Calu3 (cell line): ENCODE measurements at regions not wholly inside any gene's neighbourhood (a gene's known extent, or its start where the extent isn't known, plus 50 kb on each side); places are given as distances from the start of the nearest gene placed in this dataset.

Experiments used
- BruUV-seq: library from RNA; stranded (reverse); fragments of 400-500 nt; replicated peaks from 2 replicates; lab custom pipeline; 2021; lab: Mats Ljungman, UMichigan
- CTCF ChIA-PET: fragments of 300-600 bp; sonication (Branson Sonifier 250); formaldehyde crosslinking; loops from one replicate; lab custom pipeline; 2022; ENCODE audit warnings: antibody characterized with exemption; lab: Charles Lee
- DNase-seq: peaks from one replicate; pipeline ENCODE4 v3.0.0; 2022
- H3K27ac Mint-ChIP-seq: one replicate; pipeline ENCODE4 v1.8.0; 2022; ENCODE audit warnings: mixed read lengths; ENCODE audit not compliant: unreplicated experiment
- H3K27me3 Mint-ChIP-seq: one replicate; pipeline ENCODE4 v1.8.0; 2022; ENCODE audit warnings: mixed read lengths; ENCODE audit not compliant: unreplicated experiment
- H3K36me3 Mint-ChIP-seq: one replicate; pipeline ENCODE4 v1.8.0; 2022; ENCODE audit warnings: mild to moderate bottlenecking, moderate library complexity, mixed read lengths; ENCODE audit not compliant: insufficient read depth, unreplicated experiment
- H3K4me1 Mint-ChIP-seq: one replicate; pipeline ENCODE4 v1.8.0; 2022; ENCODE audit warnings: mild to moderate bottlenecking, low read depth, mixed read lengths; ENCODE audit not compliant: unreplicated experiment
- H3K4me3 Mint-ChIP-seq: one replicate; pipeline ENCODE4 v1.8.0; 2022; ENCODE audit warnings: mild to moderate bottlenecking, low read depth, moderate library complexity, mixed read lengths; ENCODE audit not compliant: unreplicated experiment
- H3K9me3 Mint-ChIP-seq: one replicate; pipeline ENCODE4 v1.8.0; 2022; ENCODE audit warnings: low read depth, mixed read lengths; ENCODE audit not compliant: unreplicated experiment
- CTCF ChIP-seq: fragments of 200-600 bp; IDR thresholded peaks from one replicate; pipeline ENCODE4 v1.8.0; 2022; ENCODE audit warnings: antibody characterized with exemption; ENCODE audit not compliant: unreplicated experiment
- intact Hi-C: fragments of 100-400 bp; cut with micrococcal nuclease; formaldehyde crosslinking; loops from one replicate; pipeline ENCODE4 v1.10.0; 2022; ENCODE audit not compliant: unreplicated experiment

- BruUV-seq: no TSS peak
- H3K4me3 Mint-ChIP-seq: no peak overlapping the region
- no peaks in the 10 kb centered on the region for H3K36me3 Mint-ChIP-seq
- H3K4me1 Mint-ChIP-seq: no peaks in the 10 kb centered on the region
- no peaks in the 10 kb centered on the region for H3K9me3 Mint-ChIP-seq
- DNase-seq: no peak
- intact Hi-C loops: no loop called here
- TF ChIP-seq CTCF: no peak
- H3K27ac Mint-ChIP-seq: no peak overlapping the region
- peaks cover 95% of the 10 kb centered on the region for H3K27me3 Mint-ChIP-seq
- CTCF ChIA-PET: interaction anchor here (0.7 kb wide), 1 partner anchor 26 kb away, joined by 3 read pairs; no protein-coding TSS in a partner anchor
These were observed 308.1 kb upstream of the ZFHX3 start for GRCh38 chr16:73355981-73356380.

GRCh38 chr16:73354434-73354833, 306.5 kb upstream of the ZFHX3 start:
- BruUV-seq: no TSS peak
- Mint-ChIP-seq H3K9me3 (no peaks in the 10 kb centered on the region), H3K4me3 (no peak overlapping the region), H3K36me3 (no peaks in the 10 kb centered on the region), H3K27ac (no peak overlapping the region), H3K27me3 (peaks cover 100% of the 10 kb centered on the region), H3K4me1 (no peaks in the 10 kb centered on the region)
- CTCF ChIA-PET: no interaction called here
- intact Hi-C loops: no loop called here
- no peak for DNase-seq
- TF ChIP-seq CTCF: no peak

- no peak overlapping the region for H3K4me3 Mint-ChIP-seq
- CTCF ChIA-PET: no interaction called here
- no peaks in the 10 kb centered on the region for H3K36me3 Mint-ChIP-seq
- H3K27ac Mint-ChIP-seq: no peak overlapping the region
- H3K27me3 Mint-ChIP-seq: peaks cover 100% of the 10 kb centered on the region
- DNase-seq: no peak
- no TSS peak for BruUV-seq
- H3K4me1 Mint-ChIP-seq: no peaks in the 10 kb centered on the region
- intact Hi-C loops: no loop called here
- H3K9me3 Mint-ChIP-seq: no peaks in the 10 kb centered on the region
- no peak for TF ChIP-seq CTCF
These were observed 303.0 kb upstream of the ZFHX3 start for GRCh38 chr16:73350707-73351452.

- intact Hi-C loops: no loop called here
- Mint-ChIP-seq H3K27ac (no peak overlapping the region), H3K9me3 (no peaks in the 10 kb centered on the region), H3K4me3 (no peak overlapping the region), H3K36me3 (no peaks in the 10 kb centered on the region), H3K27me3 (peaks cover 99% of the 10 kb centered on the region), H3K4me1 (no peaks in the 10 kb centered on the region)
- TF ChIP-seq CTCF: no peak
- no TSS peak for BruUV-seq
- DNase-seq: no peak
- CTCF ChIA-PET: interaction anchor here (0.6 kb wide), 1 partner anchor 44 kb away, joined by 5 read pairs; no protein-coding TSS in a partner anchor
These were observed 299.8 kb upstream of the ZFHX3 start for GRCh38 chr16:73347500-73348375.
